DMS79 (cell line): ENCODE measurements at regions not wholly inside any gene's neighbourhood (a gene's known extent, or its start where the extent isn't known, plus 50 kb on each side); places are given as distances from the start of the nearest gene placed in this dataset.

Source experiments
- DNase-seq: peaks from one replicate; lab custom pipeline; 2025; lab: John Stamatoyannopoulos, UW

- DNase-seq: no peak
Measured at GRCh38 chr15:62913246-62913645, 129.3 kb upstream of the TPM1 start.

GRCh38 chr15:62914461-62915079 lies 128.0 kb upstream of the TPM1 start:
- DNase-seq: no peak

GRCh38 chr15:62920682-62921502 lies 121.7 kb upstream of the TPM1 start:
- no peak for DNase-seq

- DNase-seq: no peak
Measured at GRCh38 chr15:62922514-62922913, 120.0 kb upstream of the TPM1 start.

- no peak for DNase-seq
Measured at GRCh38 chr15:62925875-62926274, 116.7 kb upstream of the TPM1 start.

GRCh38 chr15:62927196-62927595 lies 115.4 kb upstream of the TPM1 start:
- DNase-seq: no peak

- no peak for DNase-seq
Measured at GRCh38 chr15:62927836-62928235, 114.7 kb upstream of the TPM1 start.

- no peak for DNase-seq
Measured at GRCh38 chr15:62928242-62928999, 114.1 kb upstream of the TPM1 start.

GRCh38 chr15:62929000-62929357 lies 113.6 kb upstream of the TPM1 start:
- no peak for DNase-seq

GRCh38 chr15:62931650-62932049 lies 110.9 kb upstream of the TPM1 start:
- no peak for DNase-seq

GRCh38 chr15:62932436-62932835 lies 110.1 kb upstream of the TPM1 start:
- DNase-seq: no peak

GRCh38 chr15:62933386-62933785 lies 109.2 kb upstream of the TPM1 start:
- no peak for DNase-seq

- DNase-seq: no peak
Measured at GRCh38 chr15:62934236-62934971, 108.1 kb upstream of the TPM1 start.

GRCh38 chr15:62935300-62936081 lies 107.1 kb upstream of the TPM1 start:
- no peak for DNase-seq

- no peak for DNase-seq
Measured at GRCh38 chr15:62938825-62939224, 103.7 kb upstream of the TPM1 start.

- DNase-seq: no peak
Measured at GRCh38 chr15:62940093-62940754, 102.3 kb upstream of the TPM1 start.

- DNase-seq: no peak
Measured at GRCh38 chr15:62940755-62941361, 101.7 kb upstream of the TPM1 start.

- no peak for DNase-seq
Measured at GRCh38 chr15:62941699-62942098, 100.8 kb upstream of the TPM1 start.

- DNase-seq: no peak
Measured at GRCh38 chr15:62942428-62942827, 100.1 kb upstream of the TPM1 start.

GRCh38 chr15:62945063-62945462 lies 97.5 kb upstream of the TPM1 start:
- no peak for DNase-seq

- no peak for DNase-seq
Measured at GRCh38 chr15:62945760-62946159, 96.8 kb upstream of the TPM1 start.
